Activated CD4-positive, alpha-beta T cell treated with anti-CD3 and anti-CD28 coated beads, Interleukin-2, amount 10 ng/mL, durations not matched to agents 24 days and 14 days (primary cell): ENCODE measurements at regions not wholly inside any gene's neighbourhood (a gene's known extent, or its start where the extent isn't known, plus 50 kb on each side); places are given as distances from the start of the nearest gene placed in this dataset.
"Not testable (repeated sequence)": the region's sequence is repeated elsewhere in the genome, so short reads cannot be mapped to it uniquely, and the experiment has no call there.

Source experiments
- DNase-seq: peaks from one replicate; pipeline ENCODE4 v3.0.0; 2022
- H3K27ac Mint-ChIP-seq: one replicate; pipeline ENCODE4 v1.8.0; 2022; ENCODE audit warnings: mild to moderate bottlenecking, mixed read lengths
- H3K27me3 Mint-ChIP-seq: one replicate; pipeline ENCODE4 v1.8.0; 2022; ENCODE audit warnings: mixed read lengths
- H3K36me3 Mint-ChIP-seq: one replicate; pipeline ENCODE4 v1.8.0; 2022; ENCODE audit warnings: low read depth, mild to moderate bottlenecking, mixed read lengths
- H3K4me1 Mint-ChIP-seq: one replicate; pipeline ENCODE4 v1.8.0; 2021; ENCODE audit warnings: mixed read lengths
- H3K4me3 Mint-ChIP-seq: one replicate; pipeline ENCODE4 v1.8.0; 2022; ENCODE audit warnings: mild to moderate bottlenecking, moderate library complexity, mixed read lengths
- H3K9me3 Mint-ChIP-seq: one replicate; pipeline ENCODE4 v1.8.0; 2021; ENCODE audit warnings: mixed read lengths
- intact Hi-C: fragments of 100-400 bp; cut with micrococcal nuclease; formaldehyde crosslinking; loops from one replicate; pipeline ENCODE4 v1.15.1; 2023

GRCh38 chr4:63123441-63123840 is 1285.8 kb downstream of the TECRL start:
- H3K36me3 Mint-ChIP-seq = no peaks in the 10 kb centered on the region
- H3K9me3 Mint-ChIP-seq = peaks cover 5% of the 10 kb centered on the region

GRCh38 chr4:63122955-63123354 is 1286.3 kb downstream of the TECRL start:
- Mint-ChIP-seq H3K4me3 (no peak overlapping the region), H3K27ac (no peak overlapping the region), H3K36me3 (no peaks in the 10 kb centered on the region), H3K4me1 (no peaks in the 10 kb centered on the region), H3K9me3 (peaks cover 5% of the 10 kb centered on the region), H3K27me3 (no peaks in the 10 kb centered on the region)
- intact Hi-C loops = no loop called here
- no peak for DNase-seq

More at GRCh38 chr4:63123441-63123840, 1285.8 kb downstream of the TECRL start:
- Mint-ChIP-seq H3K27ac (no peak overlapping the region), H3K4me3 (no peak overlapping the region), H3K27me3 (no peaks in the 10 kb centered on the region), H3K4me1 (no peaks in the 10 kb centered on the region)
- intact Hi-C loops = no loop called here
- DNase-seq = no peak

GRCh38 chr4:63106600-63106999 is 1302.7 kb downstream of the TECRL start:
- Mint-ChIP-seq H3K36me3 (no peaks in the 10 kb centered on the region), H3K4me1 (no peaks in the 10 kb centered on the region), H3K9me3 (peaks cover 11% of the 10 kb centered on the region), H3K27ac (no peak overlapping the region), H3K4me3 (no peak overlapping the region), H3K27me3 (no peaks in the 10 kb centered on the region)
- intact Hi-C loops = no loop called here
- DNase-seq = no peak

- intact Hi-C loops = no loop called here
- DNase-seq = no peak
- no peak overlapping the region for H3K4me3 Mint-ChIP-seq
- no peaks in the 10 kb centered on the region for H3K36me3 Mint-ChIP-seq
- H3K4me1 Mint-ChIP-seq = no peaks in the 10 kb centered on the region
- no peak overlapping the region for H3K27ac Mint-ChIP-seq
- H3K27me3 Mint-ChIP-seq = no peaks in the 10 kb centered on the region
- peaks cover 11% of the 10 kb centered on the region for H3K9me3 Mint-ChIP-seq
These were observed 1303.4 kb downstream of the TECRL start for GRCh38 chr4:63105839-63106238.

- Mint-ChIP-seq H3K9me3 (peaks cover 7% of the 10 kb centered on the region), H3K27me3 (no peaks in the 10 kb centered on the region), H3K4me1 (no peaks in the 10 kb centered on the region), H3K36me3 (no peaks in the 10 kb centered on the region), H3K27ac (no peak overlapping the region), H3K4me3 (no peak overlapping the region)
- no peak for DNase-seq
- intact Hi-C loops = no loop called here
These were observed 1318.6 kb downstream of the TECRL start for GRCh38 chr4:63090641-63091040.

- Mint-ChIP-seq H3K27me3 (no peaks in the 10 kb centered on the region), H3K4me3 (no peak overlapping the region), H3K4me1 (no peaks in the 10 kb centered on the region), H3K36me3 (no peaks in the 10 kb centered on the region), H3K27ac (no peak overlapping the region), H3K9me3 (peaks cover 3% of the 10 kb centered on the region)
- no peak for DNase-seq
- intact Hi-C loops = no loop called here
These were observed 1324.2 kb downstream of the TECRL start for GRCh38 chr4:63085091-63085490.

- no peaks in the 10 kb centered on the region for H3K4me1 Mint-ChIP-seq
- no peak overlapping the region for H3K4me3 Mint-ChIP-seq
- H3K27ac Mint-ChIP-seq = no peak overlapping the region
- H3K9me3 Mint-ChIP-seq = peaks cover 3% of the 10 kb centered on the region
- intact Hi-C loops = no loop called here
- no peak for DNase-seq
- H3K27me3 Mint-ChIP-seq = no peaks in the 10 kb centered on the region
- no peaks in the 10 kb centered on the region for H3K36me3 Mint-ChIP-seq
These were observed 1328.3 kb downstream of the TECRL start for GRCh38 chr4:63080934-63081333.

GRCh38 chr4:63063760-63064159 is 1345.5 kb downstream of the TECRL start:
- no peaks in the 10 kb centered on the region for H3K27me3 Mint-ChIP-seq
- no peak overlapping the region for H3K4me3 Mint-ChIP-seq
- no peaks in the 10 kb centered on the region for H3K4me1 Mint-ChIP-seq
- intact Hi-C loops = no loop called here
- H3K36me3 Mint-ChIP-seq = no peaks in the 10 kb centered on the region
- peaks cover 8% of the 10 kb centered on the region for H3K9me3 Mint-ChIP-seq
- H3K27ac Mint-ChIP-seq = no peak overlapping the region
- no peak for DNase-seq

GRCh38 chr4:63062891-63063290 is 1346.4 kb downstream of the TECRL start:
- H3K4me3 Mint-ChIP-seq, H3K36me3 Mint-ChIP-seq, H3K27me3 Mint-ChIP-seq, H3K4me1 Mint-ChIP-seq, DNase-seq, intact Hi-C loops, H3K27ac Mint-ChIP-seq, H3K9me3 Mint-ChIP-seq: not testable (repeated sequence)

GRCh38 chr4:63049726-63050125 is 1359.5 kb downstream of the TECRL start:
- Mint-ChIP-seq H3K4me3 (no peak overlapping the region), H3K9me3 (peaks cover 5% of the 10 kb centered on the region), H3K4me1 (no peaks in the 10 kb centered on the region)

GRCh38 chr4:63049278-63049677 is 1360.0 kb downstream of the TECRL start:
- Mint-ChIP-seq H3K36me3 (no peaks in the 10 kb centered on the region), H3K4me3 (no peak overlapping the region), H3K9me3 (peaks cover 5% of the 10 kb centered on the region), H3K27ac (no peak overlapping the region), H3K27me3 (no peaks in the 10 kb centered on the region), H3K4me1 (no peaks in the 10 kb centered on the region)
- intact Hi-C loops = no loop called here
- DNase-seq = no peak

More at GRCh38 chr4:63049726-63050125, 1359.5 kb downstream of the TECRL start:
- no peaks in the 10 kb centered on the region for H3K27me3 Mint-ChIP-seq
- H3K36me3 Mint-ChIP-seq = no peaks in the 10 kb centered on the region
- no peak overlapping the region for H3K27ac Mint-ChIP-seq
- no peak for DNase-seq
- intact Hi-C loops = no loop called here

- H3K9me3 Mint-ChIP-seq = peaks cover 3% of the 10 kb centered on the region
- H3K36me3 Mint-ChIP-seq = no peaks in the 10 kb centered on the region
These were observed 1372.9 kb downstream of the TECRL start for GRCh38 chr4:63036159-63036866.

GRCh38 chr4:63029380-63029779 is 1379.9 kb downstream of the TECRL start:
- no peak overlapping the region for H3K4me3 Mint-ChIP-seq
- no peaks in the 10 kb centered on the region for H3K27me3 Mint-ChIP-seq
- no peaks in the 10 kb centered on the region for H3K4me1 Mint-ChIP-seq
- H3K36me3 Mint-ChIP-seq = no peaks in the 10 kb centered on the region
- no peak overlapping the region for H3K27ac Mint-ChIP-seq
- intact Hi-C loops = no loop called here
- DNase-seq = no peak
- peaks cover 3% of the 10 kb centered on the region for H3K9me3 Mint-ChIP-seq

More at GRCh38 chr4:63036159-63036866, 1372.9 kb downstream of the TECRL start:
- intact Hi-C loops = no loop called here
- Mint-ChIP-seq H3K27ac (no peak overlapping the region), H3K4me3 (no peak overlapping the region), H3K4me1 (no peaks in the 10 kb centered on the region), H3K27me3 (no peaks in the 10 kb centered on the region)
- DNase-seq = no peak

GRCh38 chr4:63020661-63021060 is 1388.6 kb downstream of the TECRL start:
- no peaks in the 10 kb centered on the region for H3K27me3 Mint-ChIP-seq
- H3K36me3 Mint-ChIP-seq = no peaks in the 10 kb centered on the region
- no peak for DNase-seq
- no peak overlapping the region for H3K4me3 Mint-ChIP-seq
- no peaks in the 10 kb centered on the region for H3K9me3 Mint-ChIP-seq
- no peaks in the 10 kb centered on the region for H3K4me1 Mint-ChIP-seq
- intact Hi-C loops = no loop called here
- H3K27ac Mint-ChIP-seq = no peak overlapping the region

GRCh38 chr4:63017300-63017699 is 1392.0 kb downstream of the TECRL start:
- H3K36me3 Mint-ChIP-seq = no peaks in the 10 kb centered on the region
- intact Hi-C loops = no loop called here
- H3K27me3 Mint-ChIP-seq = no peaks in the 10 kb centered on the region
- no peak overlapping the region for H3K27ac Mint-ChIP-seq
- no peak overlapping the region for H3K4me3 Mint-ChIP-seq
- H3K9me3 Mint-ChIP-seq = no peaks in the 10 kb centered on the region
- H3K4me1 Mint-ChIP-seq = no peaks in the 10 kb centered on the region
- no peak for DNase-seq
